Adipocyte (in vitro differentiated cells): ENCODE measurements at regions not wholly inside any gene's neighbourhood (a gene's known extent, or its start where the extent isn't known, plus 50 kb on each side); places are given as distances from the start of the nearest gene placed in this dataset.

Source experiments
- DNase-seq: peaks from one replicate; pipeline ENCODE4 v3.0.0-alpha.2; 2015; ENCODE audit warnings: low read depth
- H3K27me3 ChIP-seq: replicated peaks from 2 replicates; pipeline ENCODE4 v1.7.0; 2013; ENCODE audit warnings: mild to moderate bottlenecking, low read length, moderate library complexity; ENCODE audit not compliant: control insufficient read depth, insufficient read depth
- H3K36me3 ChIP-seq: 2 replicates; pipeline ENCODE4 v1.7.0; 2013; ENCODE audit warnings: low read length, mild to moderate bottlenecking, moderate library complexity; ENCODE audit not compliant: control insufficient read depth, insufficient read depth, severe bottlenecking
- H3K4me1 ChIP-seq: 2 replicates; pipeline ENCODE4 v1.7.0; 2013; ENCODE audit warnings: mild to moderate bottlenecking, low read length, moderate library complexity; ENCODE audit not compliant: control insufficient read depth, insufficient read depth
- H3K4me3 ChIP-seq: 2 replicates; pipeline ENCODE4 v1.7.0; 2013; ENCODE audit warnings: mild to moderate bottlenecking, low read length, moderate library complexity
- H3K9ac ChIP-seq: 2 replicates; pipeline ENCODE4 v1.7.0; 2013; ENCODE audit warnings: mild to moderate bottlenecking, low read length, moderate library complexity
- H3K9me3 ChIP-seq: 2 replicates; pipeline ENCODE4 v1.7.0; 2013; ENCODE audit warnings: mild to moderate bottlenecking, low read length, moderate library complexity; ENCODE audit not compliant: control insufficient read depth

- H3K9me3 ChIP-seq = peaks cover 4% of the 10 kb centered on the region
- no peak for DNase-seq
- H3K4me1 ChIP-seq = peaks cover 6% of the 10 kb centered on the region
- no peaks in the 10 kb centered on the region for H3K36me3 ChIP-seq
- H3K27me3 ChIP-seq = no peaks in the 10 kb centered on the region
- H3K9ac ChIP-seq = no peak overlapping the region
- H3K4me3 ChIP-seq = no peak overlapping the region
Observed at GRCh38 chr18:57915865-57916582, 112.9 kb upstream of the ATP8B1 start.

GRCh38 chr18:57915248-57915647 lies 112.1 kb upstream of the ATP8B1 start:
- H3K36me3 ChIP-seq = no peaks in the 10 kb centered on the region
- DNase-seq = peak; percentile 67
- no peaks in the 10 kb centered on the region for H3K27me3 ChIP-seq
- H3K9me3 ChIP-seq = peaks cover 4% of the 10 kb centered on the region
- H3K4me1 ChIP-seq = peaks cover 6% of the 10 kb centered on the region
- no peak overlapping the region for H3K9ac ChIP-seq
- H3K4me3 ChIP-seq = no peak overlapping the region

GRCh38 chr18:57913686-57914085 lies 110.6 kb upstream of the ATP8B1 start:
- H3K36me3 ChIP-seq = no peaks in the 10 kb centered on the region
- H3K4me3 ChIP-seq = no peak overlapping the region
- no peaks in the 10 kb centered on the region for H3K27me3 ChIP-seq
- peaks cover 6% of the 10 kb centered on the region for H3K4me1 ChIP-seq
- H3K9ac ChIP-seq = no peak overlapping the region
- DNase-seq = no peak
- peaks cover 4% of the 10 kb centered on the region for H3K9me3 ChIP-seq

- Histone ChIP-seq H3K4me1 (peaks cover under 1% of the 10 kb centered on the region), H3K4me3 (no peak overlapping the region), H3K9ac (no peak overlapping the region), H3K9me3 (no peaks in the 10 kb centered on the region), H3K27me3 (peaks cover 9% of the 10 kb centered on the region), H3K36me3 (no peaks in the 10 kb centered on the region)
- DNase-seq = no peak
Observed at GRCh38 chr18:57910817-57911216, 107.7 kb upstream of the ATP8B1 start.

- no peak overlapping the region for H3K4me3 ChIP-seq
- H3K9me3 ChIP-seq = no peaks in the 10 kb centered on the region
- no peaks in the 10 kb centered on the region for H3K36me3 ChIP-seq
- H3K4me1 ChIP-seq = no peaks in the 10 kb centered on the region
- DNase-seq = no peak
- H3K9ac ChIP-seq = no peak overlapping the region
- peaks cover 9% of the 10 kb centered on the region for H3K27me3 ChIP-seq
Observed at GRCh38 chr18:57910134-57910533, 107.0 kb upstream of the ATP8B1 start.

GRCh38 chr18:57909620-57910019 lies 106.5 kb upstream of the ATP8B1 start:
- no peak overlapping the region for H3K4me3 ChIP-seq
- H3K27me3 ChIP-seq = peaks cover 9% of the 10 kb centered on the region
- no peaks in the 10 kb centered on the region for H3K4me1 ChIP-seq
- no peaks in the 10 kb centered on the region for H3K36me3 ChIP-seq
- H3K9ac ChIP-seq = no peak overlapping the region
- no peaks in the 10 kb centered on the region for H3K9me3 ChIP-seq
- peak; percentile 16 for DNase-seq

- H3K27me3 ChIP-seq = peaks cover 9% of the 10 kb centered on the region
- no peak for DNase-seq
- no peaks in the 10 kb centered on the region for H3K36me3 ChIP-seq
- H3K9me3 ChIP-seq = no peaks in the 10 kb centered on the region
- H3K4me1 ChIP-seq = no peaks in the 10 kb centered on the region
- no peak overlapping the region for H3K9ac ChIP-seq
- no peak overlapping the region for H3K4me3 ChIP-seq
Observed at GRCh38 chr18:57908092-57908491, 105.0 kb upstream of the ATP8B1 start.

- Histone ChIP-seq H3K4me3 (no peak overlapping the region), H3K9me3 (no peaks in the 10 kb centered on the region), H3K27me3 (peaks cover 9% of the 10 kb centered on the region), H3K9ac (no peak overlapping the region), H3K4me1 (no peaks in the 10 kb centered on the region), H3K36me3 (no peaks in the 10 kb centered on the region)
- no peak for DNase-seq
Observed at GRCh38 chr18:57907550-57907949, 104.4 kb upstream of the ATP8B1 start.

GRCh38 chr18:57906852-57907251 lies 103.7 kb upstream of the ATP8B1 start:
- no peaks in the 10 kb centered on the region for H3K4me1 ChIP-seq
- H3K36me3 ChIP-seq = no peaks in the 10 kb centered on the region
- H3K9me3 ChIP-seq = no peaks in the 10 kb centered on the region
- H3K27me3 ChIP-seq = peaks cover 9% of the 10 kb centered on the region
- DNase-seq = no peak
- H3K4me3 ChIP-seq = no peak overlapping the region
- H3K9ac ChIP-seq = no peak overlapping the region

- DNase-seq = no peak
- no peaks in the 10 kb centered on the region for H3K36me3 ChIP-seq
- H3K9ac ChIP-seq = no peak overlapping the region
- no peak overlapping the region for H3K4me3 ChIP-seq
- H3K9me3 ChIP-seq = no peaks in the 10 kb centered on the region
- H3K27me3 ChIP-seq = peaks cover 9% of the 10 kb centered on the region
- no peaks in the 10 kb centered on the region for H3K4me1 ChIP-seq
Observed at GRCh38 chr18:57904535-57904934, 101.4 kb upstream of the ATP8B1 start.

GRCh38 chr18:57902721-57903120 lies 99.6 kb upstream of the ATP8B1 start:
- H3K4me1 ChIP-seq = peaks cover 7% of the 10 kb centered on the region
- no peaks in the 10 kb centered on the region for H3K36me3 ChIP-seq
- no peak overlapping the region for H3K4me3 ChIP-seq
- H3K27me3 ChIP-seq = peaks cover 9% of the 10 kb centered on the region
- H3K9ac ChIP-seq = no peak overlapping the region
- no peak for DNase-seq
- no peaks in the 10 kb centered on the region for H3K9me3 ChIP-seq
